ENCODE measurements at regions not wholly inside any gene's neighbourhood (a gene's known extent, or its start where the extent isn't known, plus 50 kb on each side); places are given as distances from the start of the nearest gene placed in this dataset.

DNA sequence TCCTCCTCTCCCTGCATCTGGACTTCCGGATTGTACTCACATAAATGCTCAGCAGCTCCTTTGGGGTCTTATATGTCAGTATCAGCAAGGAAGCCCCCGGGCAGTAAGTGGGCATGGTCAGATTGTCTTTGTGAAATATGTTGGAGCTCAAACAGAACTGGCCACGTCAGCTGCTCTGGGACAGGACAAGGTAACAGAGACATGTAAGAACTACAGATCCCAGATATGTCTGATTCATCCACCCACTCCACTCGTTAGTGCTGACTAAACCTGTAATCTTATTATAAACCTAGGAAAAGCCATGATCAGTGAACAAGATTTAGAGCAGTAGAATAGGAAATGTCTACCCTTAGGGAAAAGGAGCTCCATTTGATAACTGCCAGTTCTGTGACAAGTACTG, 561.8 kb downstream of the CETN3 start:
- no peak for DNase-seq
- Histone ChIP-seq H3K4me3 (no peak overlapping the region), H3K27ac (no peak overlapping the region), H3K27me3 (no peaks in the 10 kb centered on the region), H3K9me3 (no peaks in the 10 kb centered on the region), H3K4me1 (no peaks in the 10 kb centered on the region), H3K36me3 (no peaks in the 10 kb centered on the region)
- WGBS, 2 donors (ENCODE audit: low coverage in 1 of 2), result 78 to 80% methylated on average over 3 to 4 of the region's 4 CpGs
- intact Hi-C loops (cut with DNase I; ENCODE audit: low total_unique reads) (no loop called here), in situ Hi-C loops (cut with MboI; ENCODE audit: low pct_ligation_motif_present in 1 of 4, low pct_unique_long_range_greater_than_20kb in 1 of 4, low sequenced_read_pairs in 3 of 4) (no loop called here)
- TF ChIP-seq POLR2AphosphoS5 (IDR thresholded peaks at IDR 0.05) (no peak), POLR2A (IDR thresholded peaks at IDR 0.05) (no peak), EP300 (IDR thresholded peaks at IDR 0.05; ENCODE audit: low read depth) (no peak)
- TF ChIP-seq, protein P1, sequence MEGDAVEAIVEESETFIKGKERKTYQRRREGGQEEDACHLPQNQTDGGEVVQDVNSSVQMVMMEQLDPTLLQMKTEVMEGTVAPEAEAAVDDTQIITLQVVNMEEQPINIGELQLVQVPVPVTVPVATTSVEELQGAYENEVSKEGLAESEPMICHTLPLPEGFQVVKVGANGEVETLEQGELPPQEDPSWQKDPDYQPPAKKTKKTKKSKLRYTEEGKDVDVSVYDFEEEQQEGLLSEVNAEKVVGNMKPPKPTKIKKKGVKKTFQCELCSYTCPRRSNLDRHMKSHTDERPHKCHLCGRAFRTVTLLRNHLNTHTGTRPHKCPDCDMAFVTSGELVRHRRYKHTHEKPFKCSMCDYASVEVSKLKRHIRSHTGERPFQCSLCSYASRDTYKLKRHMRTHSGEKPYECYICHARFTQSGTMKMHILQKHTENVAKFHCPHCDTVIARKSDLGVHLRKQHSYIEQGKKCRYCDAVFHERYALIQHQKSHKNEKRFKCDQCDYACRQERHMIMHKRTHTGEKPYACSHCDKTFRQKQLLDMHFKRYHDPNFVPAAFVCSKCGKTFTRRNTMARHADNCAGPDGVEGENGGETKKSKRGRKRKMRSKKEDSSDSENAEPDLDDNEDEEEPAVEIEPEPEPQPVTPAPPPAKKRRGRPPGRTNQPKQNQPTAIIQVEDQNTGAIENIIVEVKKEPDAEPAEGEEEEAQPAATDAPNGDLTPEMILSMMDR (IDR thresholded peaks at IDR 0.05), result no peak

- no peaks in the 10 kb centered on the region for H3K4me1 ChIP-seq
- intact Hi-C loops (cut with DNase I; ENCODE audit: low total_unique reads) (no loop called here), in situ Hi-C loops (cut with MboI; ENCODE audit: low pct_ligation_motif_present in 1 of 4, low pct_unique_long_range_greater_than_20kb in 1 of 4, low sequenced_read_pairs in 3 of 4) (no loop called here)
- no peak overlapping the region for H3K4me3 ChIP-seq
- no peaks in the 10 kb centered on the region for H3K36me3 ChIP-seq
- no peak for TF ChIP-seq POLR2AphosphoS5 (IDR thresholded peaks at IDR 0.05)
- H3K9me3 ChIP-seq, result no peaks in the 10 kb centered on the region
- no peaks in the 10 kb centered on the region for H3K27me3 ChIP-seq
- DNase-seq, result no peak
- H3K27ac ChIP-seq, result no peak overlapping the region
Observed at GRCh38 chr5:89844548-89844947, 565.0 kb downstream of the CETN3 start.

DNA sequence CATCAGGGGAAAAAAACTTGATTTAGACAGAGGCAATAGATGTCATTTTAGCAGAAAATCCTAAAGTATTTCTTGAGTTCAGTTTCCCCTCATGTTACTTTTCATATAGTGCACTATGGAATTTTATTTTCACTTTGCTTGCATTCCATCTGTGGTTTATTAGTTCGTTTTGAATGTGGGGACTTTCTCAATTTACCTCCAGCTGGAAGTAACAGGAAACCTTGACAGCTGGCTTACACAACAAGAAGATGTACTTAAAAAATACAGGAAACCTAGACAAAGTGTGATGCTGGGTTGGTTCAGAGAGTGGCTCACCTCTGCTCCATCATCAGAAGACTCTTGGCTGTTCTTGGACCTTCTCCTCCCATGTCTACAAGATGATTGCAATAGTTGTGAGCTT, 567.0 kb downstream of the CETN3 start:
- Histone ChIP-seq H3K27me3 (no peaks in the 10 kb centered on the region), H3K9me3 (no peaks in the 10 kb centered on the region), H3K4me3 (no peak overlapping the region), H3K27ac (no peak overlapping the region), H3K4me1 (no peaks in the 10 kb centered on the region), H3K36me3 (no peaks in the 10 kb centered on the region)
- in situ Hi-C loops (cut with MboI; ENCODE audit: low pct_ligation_motif_present in 1 of 4, low pct_unique_long_range_greater_than_20kb in 1 of 4, low sequenced_read_pairs in 3 of 4) (no loop called here), intact Hi-C loops (cut with DNase I; ENCODE audit: low total_unique reads) (no loop called here)
- WGBS, 2 donors (ENCODE audit: low coverage in 1 of 2), result 40 to 43% methylated on average over 1 of the region's 1 CpG
- TF ChIP-seq, protein P1 (IDR thresholded peaks at IDR 0.05), result no peak
- no peak for TF ChIP-seq POLR2A (IDR thresholded peaks at IDR 0.05)
- TF ChIP-seq POLR2AphosphoS5 (IDR thresholded peaks at IDR 0.05), result no peak
- no peak for TF ChIP-seq EP300 (IDR thresholded peaks at IDR 0.05; ENCODE audit: low read depth)
- DNase-seq, result no peak

DNA sequence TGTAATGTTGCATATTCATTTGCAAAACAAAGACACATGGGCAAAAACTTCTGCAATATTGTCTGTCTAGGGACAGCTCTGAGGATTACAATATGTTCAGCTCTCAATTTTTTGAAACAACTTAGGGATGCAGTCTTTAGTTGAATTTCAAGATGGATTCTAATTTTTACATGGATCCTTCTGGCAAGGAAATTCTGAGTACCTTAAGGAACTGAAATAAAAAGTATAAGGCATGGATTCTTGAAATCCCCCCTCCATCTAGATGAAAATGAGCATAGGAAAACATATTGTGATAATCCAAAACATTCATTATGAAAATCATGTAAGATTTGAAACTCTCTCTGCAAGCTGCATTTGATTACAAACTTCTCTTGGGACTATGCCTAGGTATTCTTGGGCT, 568.6 kb downstream of the CETN3 start:
- DNase-seq, result no peak
- intact Hi-C loops (cut with DNase I; ENCODE audit: low total_unique reads) (no loop called here), in situ Hi-C loops (cut with MboI; ENCODE audit: low pct_ligation_motif_present in 1 of 4, low pct_unique_long_range_greater_than_20kb in 1 of 4, low sequenced_read_pairs in 3 of 4) (no loop called here)
- Histone ChIP-seq H3K9me3 (no peaks in the 10 kb centered on the region), H3K4me1 (no peaks in the 10 kb centered on the region), H3K36me3 (no peaks in the 10 kb centered on the region), H3K27ac (no peak overlapping the region), H3K4me3 (no peak overlapping the region), H3K27me3 (no peaks in the 10 kb centered on the region)
- TF ChIP-seq POLR2A (IDR thresholded peaks at IDR 0.05) (no peak), EP300 (IDR thresholded peaks at IDR 0.05; ENCODE audit: low read depth) (no peak), POLR2AphosphoS5 (IDR thresholded peaks at IDR 0.05) (no peak)
- TF ChIP-seq, protein P1 (IDR thresholded peaks at IDR 0.05), result no peak

GRCh38 chr5:89830691-89831090, 578.9 kb downstream of the CETN3 start:
- H3K4me1 ChIP-seq, result no peaks in the 10 kb centered on the region
- H3K27me3 ChIP-seq, result no peaks in the 10 kb centered on the region
- TF ChIP-seq POLR2AphosphoS5 (IDR thresholded peaks at IDR 0.05) (no peak), EP300 (IDR thresholded peaks at IDR 0.05; ENCODE audit: low read depth) (no peak), POLR2A (IDR thresholded peaks at IDR 0.05) (no peak)
- TF ChIP-seq, protein P1 (IDR thresholded peaks at IDR 0.05), result no peak
- H3K4me3 ChIP-seq, result no peak overlapping the region
- DNase-seq, result no peak
- intact Hi-C loops (cut with DNase I; ENCODE audit: low total_unique reads) (no loop called here), in situ Hi-C loops (cut with MboI; ENCODE audit: low pct_ligation_motif_present in 1 of 4, low pct_unique_long_range_greater_than_20kb in 1 of 4, low sequenced_read_pairs in 3 of 4) (no loop called here)
- no peak overlapping the region for H3K27ac ChIP-seq
- H3K36me3 ChIP-seq, result no peaks in the 10 kb centered on the region
- no peaks in the 10 kb centered on the region for H3K9me3 ChIP-seq
- WGBS, 2 donors (ENCODE audit: low coverage in 1 of 2), result 31 to 57% methylated on average over 1 to 2 of the region's 2 CpGs
